ENCODE measurements at regions not wholly inside any gene's neighbourhood (a gene's known extent, or its start where the extent isn't known, plus 50 kb on each side); places are given as distances from the start of the nearest gene placed in this dataset.

DNA sequence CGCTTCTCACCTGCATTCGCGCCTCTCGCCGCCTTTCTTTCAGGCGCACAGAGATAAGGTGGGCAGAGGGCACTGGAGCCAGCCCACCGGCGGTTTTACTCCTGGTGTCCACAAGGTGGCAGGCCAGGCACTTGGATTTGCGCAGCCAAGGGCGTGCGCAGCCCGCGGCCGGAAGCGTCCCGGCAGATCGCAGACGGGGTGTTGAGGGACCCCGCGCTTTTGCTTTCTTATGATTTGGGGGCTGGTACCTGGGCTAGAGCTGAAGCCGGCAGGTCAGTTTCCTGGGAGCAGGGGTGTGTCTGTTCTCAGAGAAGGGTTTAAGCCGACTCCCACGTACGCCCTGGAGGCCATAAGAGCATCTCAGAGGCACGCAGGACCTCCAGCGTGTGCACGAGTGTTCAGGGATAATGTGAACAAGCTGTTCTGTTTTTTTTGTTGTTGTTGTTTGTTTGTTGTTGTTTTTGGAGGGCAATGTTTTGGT, 305.6 kb upstream of the CXCR4 start:
- Histone ChIP-seq H3K4me3 (ENCODE audit: low read depth, low read length, poor library complexity, severe bottlenecking) (peak overlapping the region; percentile 52), H3K9me2 (ENCODE audit: low read depth, low read length) (no peaks in the 10 kb centered on the region), H2AFZ (ENCODE audit: low read length) (peak overlapping the region; percentile 43; the same call in 1 of the 2 replicates), H3K79me2 (ENCODE audit: insufficient read depth, low read length) (no peaks in the 10 kb centered on the region), H3K4me1 (ENCODE audit: insufficient read depth, low read length, severe bottlenecking) (peaks cover 15% of the 10 kb centered on the region), H3F3A (ENCODE audit: insufficient read depth, low read length) (no peaks in the 10 kb centered on the region), H3K27me3 (ENCODE audit: insufficient read depth, low read length) (no peaks in the 10 kb centered on the region), H3K36me3 (ENCODE audit: insufficient read depth, low read length) (no peaks in the 10 kb centered on the region), H4K20me1 (ENCODE audit: insufficient read depth, low read length) (no peaks in the 10 kb centered on the region), H3K4me2 (ENCODE audit: low read length) (peak overlapping the region; percentile 56), H3K27ac (ENCODE audit: low read depth, low read length, poor library complexity, severe bottlenecking) (no peak overlapping the region), H3K9ac (ENCODE audit: low read length) (no peak overlapping the region; the same call in 1 of the 2 replicates), H3K9me3 (ENCODE audit: low read length) (no peaks in the 10 kb centered on the region)
- no peak for TF ChIP-seq EZH2 (IDR thresholded peaks at IDR 0.05; ENCODE audit: borderline replicate concordance, low read length)
- TF ChIP-seq, protein P1, sequence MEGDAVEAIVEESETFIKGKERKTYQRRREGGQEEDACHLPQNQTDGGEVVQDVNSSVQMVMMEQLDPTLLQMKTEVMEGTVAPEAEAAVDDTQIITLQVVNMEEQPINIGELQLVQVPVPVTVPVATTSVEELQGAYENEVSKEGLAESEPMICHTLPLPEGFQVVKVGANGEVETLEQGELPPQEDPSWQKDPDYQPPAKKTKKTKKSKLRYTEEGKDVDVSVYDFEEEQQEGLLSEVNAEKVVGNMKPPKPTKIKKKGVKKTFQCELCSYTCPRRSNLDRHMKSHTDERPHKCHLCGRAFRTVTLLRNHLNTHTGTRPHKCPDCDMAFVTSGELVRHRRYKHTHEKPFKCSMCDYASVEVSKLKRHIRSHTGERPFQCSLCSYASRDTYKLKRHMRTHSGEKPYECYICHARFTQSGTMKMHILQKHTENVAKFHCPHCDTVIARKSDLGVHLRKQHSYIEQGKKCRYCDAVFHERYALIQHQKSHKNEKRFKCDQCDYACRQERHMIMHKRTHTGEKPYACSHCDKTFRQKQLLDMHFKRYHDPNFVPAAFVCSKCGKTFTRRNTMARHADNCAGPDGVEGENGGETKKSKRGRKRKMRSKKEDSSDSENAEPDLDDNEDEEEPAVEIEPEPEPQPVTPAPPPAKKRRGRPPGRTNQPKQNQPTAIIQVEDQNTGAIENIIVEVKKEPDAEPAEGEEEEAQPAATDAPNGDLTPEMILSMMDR (IDR thresholded peaks at IDR 0.05; ENCODE audit: low read length) = peak; percentile 93

DNA sequence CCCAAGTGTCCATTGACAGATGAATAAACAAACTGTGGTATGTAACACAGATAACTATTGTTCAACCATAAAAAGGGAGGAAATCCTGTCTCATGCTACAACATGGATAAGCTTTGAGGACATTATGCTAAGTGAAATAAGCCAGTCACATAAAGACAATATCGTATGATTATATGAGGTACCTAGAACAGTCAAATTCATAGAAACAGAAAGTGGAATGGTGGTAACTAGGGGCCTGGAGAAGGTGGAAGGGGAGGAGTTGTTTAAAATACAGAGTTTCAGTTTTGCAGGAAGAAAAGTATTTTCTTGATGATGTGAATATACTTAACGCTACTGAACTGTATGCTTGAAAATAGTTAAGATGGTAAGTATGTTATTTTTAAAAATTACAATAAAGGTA, 304.6 kb upstream of the CXCR4 start:
- no peaks in the 10 kb centered on the region for H3K79me2 ChIP-seq (ENCODE audit: insufficient read depth, low read length)
- no peak overlapping the region for H3K4me3 ChIP-seq (ENCODE audit: low read depth, low read length, poor library complexity, severe bottlenecking)
- no peaks in the 10 kb centered on the region for H3K27me3 ChIP-seq (ENCODE audit: insufficient read depth, low read length)
- H3K27ac ChIP-seq (ENCODE audit: low read depth, low read length, poor library complexity, severe bottlenecking) = no peak overlapping the region
- no peaks in the 10 kb centered on the region for H3F3A ChIP-seq (ENCODE audit: insufficient read depth, low read length)
- no peaks in the 10 kb centered on the region for H3K9me2 ChIP-seq (ENCODE audit: low read depth, low read length)
- H3K4me2 ChIP-seq (ENCODE audit: low read length) = no peak overlapping the region
- H4K20me1 ChIP-seq (ENCODE audit: insufficient read depth, low read length) = no peaks in the 10 kb centered on the region
- no peak overlapping the region for H3K9ac ChIP-seq (ENCODE audit: low read length)
- H3K36me3 ChIP-seq (ENCODE audit: insufficient read depth, low read length) = no peaks in the 10 kb centered on the region
- no peak overlapping the region for H2AFZ ChIP-seq (ENCODE audit: low read length)
- no peaks in the 10 kb centered on the region for H3K9me3 ChIP-seq (ENCODE audit: low read length)
- TF ChIP-seq, protein P1 (IDR thresholded peaks at IDR 0.05; ENCODE audit: low read length) = no peak
- peaks cover 15% of the 10 kb centered on the region for H3K4me1 ChIP-seq (ENCODE audit: insufficient read depth, low read length, severe bottlenecking)

DNA sequence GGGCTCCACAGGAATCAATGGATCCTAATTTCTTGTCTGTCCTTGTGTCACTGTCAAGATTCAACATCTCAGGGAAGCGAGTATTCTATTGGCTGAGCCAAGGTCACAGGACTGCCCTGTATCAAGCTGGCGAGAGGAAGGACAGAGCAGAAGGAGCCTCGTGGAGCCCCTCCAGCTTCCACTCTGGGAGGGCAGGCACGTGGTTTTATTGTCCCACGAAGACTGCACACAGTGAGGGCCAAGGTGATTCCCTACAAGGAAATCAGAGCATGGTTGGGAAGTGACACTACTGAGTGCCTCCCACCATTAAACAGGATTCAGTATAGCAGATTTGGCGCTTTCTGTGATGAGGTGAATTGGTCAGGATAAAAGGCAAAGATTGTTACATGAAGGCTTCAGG, 302.4 kb upstream of the CXCR4 start:
- Histone ChIP-seq H3K9me3 (ENCODE audit: low read length) (no peaks in the 10 kb centered on the region), H3K27me3 (ENCODE audit: insufficient read depth, low read length) (no peaks in the 10 kb centered on the region), H4K20me1 (ENCODE audit: insufficient read depth, low read length) (no peaks in the 10 kb centered on the region), H2AFZ (ENCODE audit: low read length) (no peak overlapping the region), H3K79me2 (ENCODE audit: insufficient read depth, low read length) (no peaks in the 10 kb centered on the region), H3K9me2 (ENCODE audit: low read depth, low read length) (no peaks in the 10 kb centered on the region), H3K4me1 (ENCODE audit: insufficient read depth, low read length, severe bottlenecking) (peaks cover 15% of the 10 kb centered on the region), H3K4me3 (ENCODE audit: low read depth, low read length, poor library complexity, severe bottlenecking) (no peak overlapping the region), H3F3A (ENCODE audit: insufficient read depth, low read length) (no peaks in the 10 kb centered on the region), H3K4me2 (ENCODE audit: low read length) (no peak overlapping the region), H3K9ac (ENCODE audit: low read length) (no peak overlapping the region), H3K27ac (ENCODE audit: low read depth, low read length, poor library complexity, severe bottlenecking) (no peak overlapping the region), H3K36me3 (ENCODE audit: insufficient read depth, low read length) (no peaks in the 10 kb centered on the region)
- TF ChIP-seq, protein P1 (IDR thresholded peaks at IDR 0.05; ENCODE audit: low read length) = no peak
- no peak for TF ChIP-seq EZH2 (IDR thresholded peaks at IDR 0.05; ENCODE audit: borderline replicate concordance, low read length)
